ENCODE measurements at regions not wholly inside any gene's neighbourhood (a gene's known extent, or its start where the extent isn't known, plus 50 kb on each side); places are given as distances from the start of the nearest gene placed in this dataset.

GRCh38 chr3:42012935-42013690 lies 51.2 kb upstream of the ULK4 start:
- DNase-seq = no peak

- DNase-seq = no peak
These were observed 50.6 kb upstream of the ULK4 start for GRCh38 chr3:42012383-42012934.
